Keratinocyte (primary cell): ENCODE measurements at regions not wholly inside any gene's neighbourhood (a gene's known extent, or its start where the extent isn't known, plus 50 kb on each side); places are given as distances from the start of the nearest gene placed in this dataset.

Source experiments
- EZH2 ChIP-seq: IDR thresholded peaks from one replicate; pipeline ENCODE4 v1.6.1; 2012; ENCODE audit warnings: inconsistent platforms, mild to moderate bottlenecking, low read length, moderate library complexity
- TF ChIP-seq, protein P1 (sequence below), 3 experiments: IDR thresholded peaks in 1 of 3; conservative IDR thresholded peaks in 1 of 3; optimal IDR thresholded peaks in 1 of 3; 2 replicates in 2 of 3; 3 replicates in 1 of 3; pipeline versions ENCODE3 to v1.5.1; 2011; ENCODE audit warnings: low read length in 3 of 3, mild to moderate bottlenecking in 3 of 3, moderate library complexity in 2 of 3, control low read depth in 1 of 3, inconsistent platforms in 1 of 3; ENCODE audit not compliant: insufficient read depth in 2 of 3; ENCODE audit errors: extremely low read depth in 1 of 3

DNA sequence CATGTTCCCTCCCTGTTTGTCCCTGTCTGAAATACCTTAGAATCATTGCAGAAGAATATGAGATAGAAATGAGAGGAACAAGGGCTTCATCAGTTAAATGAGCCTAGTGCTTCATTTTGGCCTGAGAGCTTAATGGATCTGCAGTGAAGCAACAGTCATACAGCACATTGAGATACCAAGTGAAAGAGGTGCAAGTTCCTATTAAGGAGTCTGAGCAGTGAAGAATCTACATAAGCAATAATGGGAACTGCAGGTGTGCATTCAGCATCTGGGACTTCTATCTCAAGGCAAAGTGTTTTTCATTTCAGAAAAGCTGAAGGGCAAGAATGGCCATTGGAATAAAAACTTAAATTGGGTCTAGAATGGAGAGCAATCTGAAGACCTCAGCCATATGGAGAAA is 323.2 kb upstream of the SLC39A10 start:
- no peak for TF ChIP-seq EZH2
- TF ChIP-seq, protein P1, sequence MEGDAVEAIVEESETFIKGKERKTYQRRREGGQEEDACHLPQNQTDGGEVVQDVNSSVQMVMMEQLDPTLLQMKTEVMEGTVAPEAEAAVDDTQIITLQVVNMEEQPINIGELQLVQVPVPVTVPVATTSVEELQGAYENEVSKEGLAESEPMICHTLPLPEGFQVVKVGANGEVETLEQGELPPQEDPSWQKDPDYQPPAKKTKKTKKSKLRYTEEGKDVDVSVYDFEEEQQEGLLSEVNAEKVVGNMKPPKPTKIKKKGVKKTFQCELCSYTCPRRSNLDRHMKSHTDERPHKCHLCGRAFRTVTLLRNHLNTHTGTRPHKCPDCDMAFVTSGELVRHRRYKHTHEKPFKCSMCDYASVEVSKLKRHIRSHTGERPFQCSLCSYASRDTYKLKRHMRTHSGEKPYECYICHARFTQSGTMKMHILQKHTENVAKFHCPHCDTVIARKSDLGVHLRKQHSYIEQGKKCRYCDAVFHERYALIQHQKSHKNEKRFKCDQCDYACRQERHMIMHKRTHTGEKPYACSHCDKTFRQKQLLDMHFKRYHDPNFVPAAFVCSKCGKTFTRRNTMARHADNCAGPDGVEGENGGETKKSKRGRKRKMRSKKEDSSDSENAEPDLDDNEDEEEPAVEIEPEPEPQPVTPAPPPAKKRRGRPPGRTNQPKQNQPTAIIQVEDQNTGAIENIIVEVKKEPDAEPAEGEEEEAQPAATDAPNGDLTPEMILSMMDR (optimal IDR thresholded peaks at IDR 0.05 in 1 of 3, IDR thresholded peaks at IDR 0.05 in 1 of 3, conservative IDR thresholded peaks at IDR 0.05 in 1 of 3; ENCODE audit: extremely low read depth in 1 of 3, insufficient read depth in 2 of 3, low read length in 3 of 3), result no peak
